ENCODE measurements at regions not wholly inside any gene's neighbourhood (a gene's known extent, or its start where the extent isn't known, plus 50 kb on each side); places are given as distances from the start of the nearest gene placed in this dataset.

GRCh38 chr11:28488336-28488735 lies 380.1 kb downstream of the METTL15 start:
- DNase-seq (ENCODE audit: low read depth): no peak
- TF ChIP-seq, protein P1, sequence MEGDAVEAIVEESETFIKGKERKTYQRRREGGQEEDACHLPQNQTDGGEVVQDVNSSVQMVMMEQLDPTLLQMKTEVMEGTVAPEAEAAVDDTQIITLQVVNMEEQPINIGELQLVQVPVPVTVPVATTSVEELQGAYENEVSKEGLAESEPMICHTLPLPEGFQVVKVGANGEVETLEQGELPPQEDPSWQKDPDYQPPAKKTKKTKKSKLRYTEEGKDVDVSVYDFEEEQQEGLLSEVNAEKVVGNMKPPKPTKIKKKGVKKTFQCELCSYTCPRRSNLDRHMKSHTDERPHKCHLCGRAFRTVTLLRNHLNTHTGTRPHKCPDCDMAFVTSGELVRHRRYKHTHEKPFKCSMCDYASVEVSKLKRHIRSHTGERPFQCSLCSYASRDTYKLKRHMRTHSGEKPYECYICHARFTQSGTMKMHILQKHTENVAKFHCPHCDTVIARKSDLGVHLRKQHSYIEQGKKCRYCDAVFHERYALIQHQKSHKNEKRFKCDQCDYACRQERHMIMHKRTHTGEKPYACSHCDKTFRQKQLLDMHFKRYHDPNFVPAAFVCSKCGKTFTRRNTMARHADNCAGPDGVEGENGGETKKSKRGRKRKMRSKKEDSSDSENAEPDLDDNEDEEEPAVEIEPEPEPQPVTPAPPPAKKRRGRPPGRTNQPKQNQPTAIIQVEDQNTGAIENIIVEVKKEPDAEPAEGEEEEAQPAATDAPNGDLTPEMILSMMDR (IDR thresholded peaks at IDR 0.05; ENCODE audit: insufficient read depth, low read depth, low read length): no peak
- Histone ChIP-seq H3K36me3 (ENCODE audit: control insufficient read depth, insufficient read depth, low read length) (no peaks in the 10 kb centered on the region), H3K4me3 (ENCODE audit: low read depth, low read length) (no peak overlapping the region), H3K27me3 (ENCODE audit: control insufficient read depth, insufficient read depth, low read length) (no peaks in the 10 kb centered on the region; the same call in 1 of the 2 replicates)
- ChIA-PET CTCF (interaction anchor here (2.8 kb wide), 1 partner anchor 10 kb away, joined by 9 read pairs; no protein-coding TSS in a partner anchor), POLR2A (no interaction called here)

- CTCF ChIA-PET: interaction anchor here (1.5 kb wide), 1 partner anchor 9 kb away, joined by 5 read pairs; no protein-coding TSS in a partner anchor
These were observed 375.1 kb downstream of the METTL15 start for GRCh38 chr11:28483072-28483867.

GRCh38 chr11:28482666-28483065 lies 374.5 kb downstream of the METTL15 start:
- CTCF ChIA-PET: interaction anchor here (1.3 to 1.5 kb wide), 2 partner anchors 9 kb away, joined by 5 to 6 read pairs; no protein-coding TSS in a partner anchor
- no peak for DNase-seq (ENCODE audit: low read depth)
- TF ChIP-seq, protein P1 (IDR thresholded peaks at IDR 0.05; ENCODE audit: insufficient read depth, low read depth, low read length): no peak
- Histone ChIP-seq H3K36me3 (ENCODE audit: control insufficient read depth, insufficient read depth, low read length) (no peaks in the 10 kb centered on the region), H3K4me3 (ENCODE audit: low read depth, low read length) (no peak overlapping the region), H3K27me3 (ENCODE audit: control insufficient read depth, insufficient read depth, low read length) (no peaks in the 10 kb centered on the region)
- POLR2A ChIA-PET: no interaction called here

More at GRCh38 chr11:28483072-28483867, 375.1 kb downstream of the METTL15 start:
- TF ChIP-seq, protein P1 (IDR thresholded peaks at IDR 0.05; ENCODE audit: insufficient read depth, low read depth, low read length): no peak
- DNase-seq (ENCODE audit: low read depth): no peak
- POLR2A ChIA-PET: no interaction called here
- no peaks in the 10 kb centered on the region for H3K36me3 ChIP-seq (ENCODE audit: control insufficient read depth, insufficient read depth, low read length)
- no peak overlapping the region for H3K4me3 ChIP-seq (ENCODE audit: low read depth, low read length)
- no peaks in the 10 kb centered on the region for H3K27me3 ChIP-seq (ENCODE audit: control insufficient read depth, insufficient read depth, low read length)

DNA sequence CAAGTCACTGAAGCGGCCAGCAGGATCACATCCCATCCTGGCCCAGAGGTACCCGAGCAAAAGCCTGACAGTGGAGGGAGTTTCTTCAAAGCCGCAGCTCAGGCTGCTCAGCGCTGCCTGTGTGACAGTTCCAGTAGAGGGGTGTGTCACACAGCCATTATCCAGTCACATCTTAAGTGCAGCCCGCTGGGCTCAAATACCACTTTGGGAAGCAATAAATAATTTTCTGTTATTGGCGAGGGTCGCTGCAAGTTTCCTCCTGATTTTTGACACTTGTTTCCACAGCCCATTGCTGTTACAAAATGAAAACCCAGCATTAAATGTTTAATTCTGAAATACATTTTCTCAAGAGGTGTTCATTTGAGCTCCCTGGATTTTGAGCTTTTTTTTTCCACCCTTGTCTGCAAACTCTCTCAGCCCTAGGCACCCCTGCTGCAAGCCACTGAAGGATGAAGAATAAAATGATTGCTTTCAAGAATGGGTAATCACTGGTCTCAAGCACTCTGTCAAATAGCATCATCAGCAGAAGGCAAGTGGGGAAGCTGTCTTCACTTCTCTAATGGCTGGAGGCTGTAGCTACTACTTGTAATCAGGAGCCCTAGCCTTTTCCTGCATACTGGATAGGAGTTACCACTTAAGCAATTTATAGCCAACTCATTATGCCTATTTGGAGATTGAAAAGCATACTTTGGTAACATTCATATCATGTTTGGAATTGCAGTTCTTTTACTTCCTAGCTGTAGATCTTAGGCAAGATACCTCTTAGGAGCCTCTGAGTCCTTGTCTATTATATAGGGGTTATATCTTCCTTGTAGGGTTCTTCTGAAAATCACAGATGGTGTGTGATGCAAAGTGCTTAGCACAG lies 373.7 kb downstream of the METTL15 start:
- POLR2A ChIA-PET: no interaction called here
- Histone ChIP-seq H3K4me3 (ENCODE audit: low read depth, low read length) (no peak overlapping the region), H3K36me3 (ENCODE audit: control insufficient read depth, insufficient read depth, low read length) (no peaks in the 10 kb centered on the region), H3K27me3 (ENCODE audit: control insufficient read depth, insufficient read depth, low read length) (no peaks in the 10 kb centered on the region)
- DNase-seq (ENCODE audit: low read depth): no peak
- TF ChIP-seq, protein P1 (IDR thresholded peaks at IDR 0.05; ENCODE audit: insufficient read depth, low read depth, low read length): no peak
- CTCF ChIA-PET: interaction anchor here (1.3 kb wide), 1 partner anchor 9 kb away, joined by 6 read pairs; no protein-coding TSS in a partner anchor

DNA sequence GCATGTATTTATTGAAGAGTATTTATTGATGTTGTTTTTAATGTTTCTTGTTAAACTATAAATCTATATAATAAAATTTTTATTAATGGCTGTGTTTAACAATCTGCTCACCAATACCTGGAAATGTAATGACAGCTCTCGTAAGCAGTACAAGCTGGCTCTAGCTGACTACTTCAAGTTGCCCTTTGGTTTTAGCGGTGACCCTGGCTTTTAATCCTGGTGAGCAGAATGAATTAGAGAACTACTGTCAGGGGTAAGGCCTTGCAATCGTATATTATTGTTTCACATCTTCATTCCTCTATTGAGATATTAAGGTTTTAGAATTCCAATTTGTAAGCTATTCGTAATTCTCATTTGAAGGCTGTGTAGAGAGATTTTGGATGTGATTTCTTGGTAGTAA lies 372.2 kb downstream of the METTL15 start:
- CTCF ChIA-PET: no interaction called here

More for the DNA sequence above, 372.2 kb downstream of the METTL15 start:
- DNase-seq (ENCODE audit: low read depth): no peak
- TF ChIP-seq, protein P1 (IDR thresholded peaks at IDR 0.05; ENCODE audit: insufficient read depth, low read depth, low read length): no peak
- Histone ChIP-seq H3K4me3 (ENCODE audit: low read depth, low read length) (no peak overlapping the region), H3K27me3 (ENCODE audit: control insufficient read depth, insufficient read depth, low read length) (no peaks in the 10 kb centered on the region), H3K36me3 (ENCODE audit: control insufficient read depth, insufficient read depth, low read length) (no peaks in the 10 kb centered on the region)
- POLR2A ChIA-PET: no interaction called here
